ENCODE measurements at regions not wholly inside any gene's neighbourhood (a gene's known extent, or its start where the extent isn't known, plus 50 kb on each side); places are given as distances from the start of the nearest gene placed in this dataset.

DNA sequence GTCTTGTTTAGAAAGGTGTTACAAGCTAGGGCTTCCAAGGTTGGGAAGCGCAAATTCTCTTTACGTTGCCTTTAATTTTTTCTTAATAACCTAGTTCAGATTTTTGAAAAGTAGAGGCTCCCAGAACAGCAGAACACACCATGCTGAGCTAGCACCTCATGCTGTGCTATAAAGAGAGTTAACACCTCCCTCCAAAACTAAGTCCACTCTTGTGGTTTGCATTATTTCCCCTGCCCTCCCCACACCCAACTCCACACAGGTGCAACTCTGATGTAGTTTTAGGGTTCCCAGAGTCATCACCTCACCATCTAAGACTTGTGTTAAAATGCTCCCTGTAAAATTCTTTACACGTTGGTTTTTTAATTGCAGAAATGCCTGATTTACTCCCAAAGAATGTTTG lies 459.4 kb upstream of the JARID2 start:
- TF ChIP-seq YY1 (IDR thresholded peaks at IDR 0.05; ENCODE audit: low read depth, low read length) (no peak), FOS (IDR thresholded peaks at IDR 0.05; ENCODE audit: borderline replicate concordance, extremely low read depth, insufficient read length) (no peak)
- TF ChIP-seq, protein P1, sequence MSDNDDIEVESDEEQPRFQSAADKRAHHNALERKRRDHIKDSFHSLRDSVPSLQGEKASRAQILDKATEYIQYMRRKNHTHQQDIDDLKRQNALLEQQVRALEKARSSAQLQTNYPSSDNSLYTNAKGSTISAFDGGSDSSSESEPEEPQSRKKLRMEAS (IDR thresholded peaks at IDR 0.05; ENCODE audit: low read depth, low read length), result no peak
- TF ChIP-seq, protein P2, sequence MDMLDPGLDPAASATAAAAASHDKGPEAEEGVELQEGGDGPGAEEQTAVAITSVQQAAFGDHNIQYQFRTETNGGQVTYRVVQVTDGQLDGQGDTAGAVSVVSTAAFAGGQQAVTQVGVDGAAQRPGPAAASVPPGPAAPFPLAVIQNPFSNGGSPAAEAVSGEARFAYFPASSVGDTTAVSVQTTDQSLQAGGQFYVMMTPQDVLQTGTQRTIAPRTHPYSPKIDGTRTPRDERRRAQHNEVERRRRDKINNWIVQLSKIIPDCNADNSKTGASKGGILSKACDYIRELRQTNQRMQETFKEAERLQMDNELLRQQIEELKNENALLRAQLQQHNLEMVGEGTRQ (IDR thresholded peaks at IDR 0.05; ENCODE audit: borderline replicate concordance, low read depth, low read length), result no peak
- TF ChIP-seq, protein P3, sequence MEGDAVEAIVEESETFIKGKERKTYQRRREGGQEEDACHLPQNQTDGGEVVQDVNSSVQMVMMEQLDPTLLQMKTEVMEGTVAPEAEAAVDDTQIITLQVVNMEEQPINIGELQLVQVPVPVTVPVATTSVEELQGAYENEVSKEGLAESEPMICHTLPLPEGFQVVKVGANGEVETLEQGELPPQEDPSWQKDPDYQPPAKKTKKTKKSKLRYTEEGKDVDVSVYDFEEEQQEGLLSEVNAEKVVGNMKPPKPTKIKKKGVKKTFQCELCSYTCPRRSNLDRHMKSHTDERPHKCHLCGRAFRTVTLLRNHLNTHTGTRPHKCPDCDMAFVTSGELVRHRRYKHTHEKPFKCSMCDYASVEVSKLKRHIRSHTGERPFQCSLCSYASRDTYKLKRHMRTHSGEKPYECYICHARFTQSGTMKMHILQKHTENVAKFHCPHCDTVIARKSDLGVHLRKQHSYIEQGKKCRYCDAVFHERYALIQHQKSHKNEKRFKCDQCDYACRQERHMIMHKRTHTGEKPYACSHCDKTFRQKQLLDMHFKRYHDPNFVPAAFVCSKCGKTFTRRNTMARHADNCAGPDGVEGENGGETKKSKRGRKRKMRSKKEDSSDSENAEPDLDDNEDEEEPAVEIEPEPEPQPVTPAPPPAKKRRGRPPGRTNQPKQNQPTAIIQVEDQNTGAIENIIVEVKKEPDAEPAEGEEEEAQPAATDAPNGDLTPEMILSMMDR (IDR thresholded peaks at IDR 0.05 in 2 of 3, conservative IDR thresholded peaks at IDR 0.05 in 1 of 3; ENCODE audit: control insufficient read depth in 2 of 3, extremely low read depth in 1 of 3, insufficient read depth in 1 of 3, low read depth in 3 of 3, low read length in 3 of 3), result no peak

Data from GM12878 (cell line).